ENCODE measurements at regions not wholly inside any gene's neighbourhood (a gene's known extent, or its start where the extent isn't known, plus 50 kb on each side); places are given as distances from the start of the nearest gene placed in this dataset.

- TF ChIP-seq CTCF (IDR thresholded peaks at IDR 0.05) (no peak), POLR2A (IDR thresholded peaks at IDR 0.05) (no peak), POLR2AphosphoS5 (IDR thresholded peaks at IDR 0.05) (no peak)
These were observed 55.4 kb upstream of the KCNMB2 start for GRCh38 chr3:178480795-178481194.
